ENCODE measurements at regions not wholly inside any gene's neighbourhood (a gene's known extent, or its start where the extent isn't known, plus 50 kb on each side); places are given as distances from the start of the nearest gene placed in this dataset.

DNA sequence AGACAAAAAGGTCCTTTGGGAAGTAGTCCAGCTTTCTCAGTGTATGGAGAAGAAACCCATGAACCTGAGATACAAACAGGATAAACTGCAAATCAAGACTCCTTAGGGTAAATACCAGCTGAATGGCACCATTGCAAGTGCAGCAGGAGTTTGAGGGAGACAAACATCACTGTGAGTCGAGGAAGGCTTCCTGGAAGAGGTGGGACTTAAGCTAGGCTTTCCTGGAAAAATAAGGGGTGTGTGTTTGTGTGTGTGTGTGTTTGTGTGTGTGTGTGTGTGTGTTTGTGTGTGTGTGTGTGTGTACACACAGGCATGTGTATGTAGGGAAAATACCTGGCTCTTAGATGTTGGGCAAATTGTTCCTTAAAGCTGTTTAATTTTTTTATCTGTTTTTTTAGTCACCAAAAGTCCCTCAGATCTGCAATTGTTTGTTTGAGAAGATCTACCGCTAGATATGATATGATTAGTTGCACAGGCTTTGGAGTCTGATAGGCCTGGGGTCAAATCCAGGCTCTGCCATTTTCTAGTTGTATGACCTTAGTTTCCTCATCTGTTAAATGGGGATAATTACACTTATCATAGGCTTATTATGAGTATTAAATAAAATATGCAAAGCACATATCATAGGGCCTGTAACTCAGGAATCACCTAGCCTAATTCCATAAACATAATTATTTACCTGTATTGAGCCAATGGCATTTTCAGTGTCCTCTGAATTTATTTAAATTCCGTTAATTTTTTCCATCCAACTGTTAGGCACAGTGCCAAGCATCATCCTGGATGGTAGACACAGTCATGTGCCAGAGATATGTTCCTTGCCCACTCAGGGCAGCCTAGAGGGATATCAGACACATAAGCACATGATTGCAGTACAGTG is 85.6 kb upstream of the EED start:
- no peaks in the 10 kb centered on the region for H3K9me3 ChIP-seq
- no peaks in the 10 kb centered on the region for H3K36me3 ChIP-seq (replicated peaks in 1 of 2; ENCODE audit: insufficient read depth in 1 of 2, low read depth in 2 of 2)
- intact Hi-C loops (cut with DNase I): no loop called here
- no peaks in the 10 kb centered on the region for H3K27me3 ChIP-seq
- WGBS, 2 donors: 81 to 85% methylated on average over 3 of the region's 3 CpGs
- TF ChIP-seq CTCF (IDR thresholded peaks at IDR 0.05) (no peak), POLR2A (IDR thresholded peaks at IDR 0.05) (no peak)
- no peak overlapping the region for H3K4me3 ChIP-seq
- no peak for DNase-seq
- no peak overlapping the region for H3K27ac ChIP-seq
- no peaks in the 10 kb centered on the region for H3K4me1 ChIP-seq
- no peak for ATAC-seq

DNA sequence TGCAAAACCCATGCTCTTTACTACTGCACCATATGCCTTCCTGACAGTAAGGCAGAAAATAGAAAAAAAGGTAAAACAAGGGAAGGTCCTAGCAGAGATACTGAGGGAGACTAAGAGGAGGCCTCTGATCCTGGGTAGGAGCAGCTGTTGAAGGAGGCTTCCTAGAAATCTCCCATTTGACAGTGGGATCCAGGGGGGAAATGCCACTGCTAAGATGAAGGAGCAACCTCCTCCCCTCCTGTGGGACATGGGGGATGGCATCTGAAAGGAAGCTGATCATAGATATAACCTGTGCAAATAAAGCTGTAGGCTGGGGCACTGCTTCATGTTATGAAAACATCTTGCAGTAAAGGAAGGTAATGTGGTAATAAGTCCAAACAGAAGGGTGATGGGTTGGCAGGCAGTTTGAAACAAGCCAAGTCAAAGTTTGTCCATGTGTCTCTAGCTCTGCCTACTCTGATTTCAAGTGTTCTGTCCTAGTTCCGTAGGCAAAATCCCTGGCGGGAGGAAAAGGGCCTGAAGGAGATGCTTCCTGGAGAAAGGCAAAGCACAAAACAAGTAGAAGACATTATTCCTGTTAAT is 86.7 kb upstream of the EED start:
- Histone ChIP-seq H3K27me3 (no peaks in the 10 kb centered on the region), H3K36me3 (replicated peaks in 1 of 2; ENCODE audit: insufficient read depth in 1 of 2, low read depth in 2 of 2) (no peaks in the 10 kb centered on the region), H3K4me1 (no peaks in the 10 kb centered on the region), H3K4me3 (no peak overlapping the region), H3K9me3 (no peaks in the 10 kb centered on the region), H3K27ac (no peak overlapping the region)
- TF ChIP-seq POLR2A (IDR thresholded peaks at IDR 0.05) (no peak), CTCF (IDR thresholded peaks at IDR 0.05) (no peak)
- no peak for DNase-seq
- intact Hi-C loops (cut with DNase I): no loop called here
- 84 to 92% methylated on average over 2 of the region's 2 CpGs for WGBS, 2 donors
- ATAC-seq: no peak

GRCh38 chr11:86156397-86156955 is 87.6 kb upstream of the PICALM start:
- no peak for ATAC-seq
- WGBS, 2 donors: 57 to 68% methylated on average over 3 of the region's 3 CpGs
- peaks cover 6% of the 10 kb centered on the region for H3K4me1 ChIP-seq
- no peak for DNase-seq
- H3K9me3 ChIP-seq: no peaks in the 10 kb centered on the region
- no peak for TF ChIP-seq POLR2A (IDR thresholded peaks at IDR 0.05)
- TF ChIP-seq CTCF (IDR thresholded peaks at IDR 0.05): no peak
- no peak overlapping the region for H3K27ac ChIP-seq
- H3K4me3 ChIP-seq: no peak overlapping the region
- H3K27me3 ChIP-seq: no peaks in the 10 kb centered on the region
- H3K36me3 ChIP-seq (replicated peaks in 1 of 2; ENCODE audit: insufficient read depth in 1 of 2, low read depth in 2 of 2): no peaks in the 10 kb centered on the region
- intact Hi-C loops (cut with DNase I): no loop called here

DNA sequence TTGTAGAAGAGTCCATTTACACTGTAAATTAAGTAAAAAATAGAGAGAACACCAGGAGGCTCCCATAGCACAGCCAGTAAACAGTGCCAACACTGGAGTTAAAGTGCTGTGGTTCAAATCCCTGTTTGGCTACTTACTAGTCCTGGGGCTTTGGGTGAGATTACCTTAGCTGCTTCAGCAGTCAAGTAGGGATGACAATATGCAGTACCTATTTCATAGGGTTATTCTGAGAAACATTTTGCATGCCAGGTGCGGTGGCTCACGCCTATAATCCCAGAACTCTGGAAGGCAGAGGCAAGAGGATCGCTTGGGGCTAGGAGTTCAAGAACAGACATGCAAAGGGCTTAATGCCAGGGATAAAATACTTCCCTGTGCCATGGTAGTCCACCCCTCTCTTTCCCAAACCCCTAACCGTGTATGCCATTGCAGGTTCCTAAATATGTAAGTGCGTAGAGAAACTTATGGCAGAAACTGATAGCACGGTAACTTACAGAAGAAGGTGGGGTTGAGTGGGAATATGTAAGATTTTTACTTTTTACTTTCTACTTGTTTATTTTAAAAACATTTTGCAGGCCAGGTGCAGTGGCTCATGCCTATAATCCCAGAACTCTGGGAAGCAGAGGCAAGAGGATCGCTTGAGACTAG is 86.4 kb upstream of the PICALM start:
- Histone ChIP-seq H3K4me3 (no peak overlapping the region), H3K27me3 (no peaks in the 10 kb centered on the region), H3K27ac (no peak overlapping the region), H3K36me3 (replicated peaks in 1 of 2; ENCODE audit: insufficient read depth in 1 of 2, low read depth in 2 of 2) (no peaks in the 10 kb centered on the region), H3K9me3 (no peaks in the 10 kb centered on the region), H3K4me1 (peaks cover 16% of the 10 kb centered on the region)
- no peak for ATAC-seq
- intact Hi-C loops (cut with DNase I): no loop called here
- WGBS, 2 donors: 87 to 90% methylated on average over 7 of the region's 7 CpGs
- TF ChIP-seq CTCF (IDR thresholded peaks at IDR 0.05) (no peak), POLR2A (IDR thresholded peaks at IDR 0.05) (no peak)
- DNase-seq: no peak
